Dermis blood vessel endothelial cell (primary cell): ENCODE measurements at regions not wholly inside any gene's neighbourhood (a gene's known extent, or its start where the extent isn't known, plus 50 kb on each side); places are given as distances from the start of the nearest gene placed in this dataset.

Source experiments
- DNase-seq: peaks from one replicate; pipeline ENCODE4 v3.0.0; 2010

- DNase-seq, result no peak
Measured at GRCh38 chr10:106520698-106521097, 643.8 kb downstream of the SORCS1 start.

- no peak for DNase-seq
Measured at GRCh38 chr10:106519376-106520030, 645.0 kb downstream of the SORCS1 start.

GRCh38 chr10:106515206-106515790 is 649.2 kb downstream of the SORCS1 start:
- no peak for DNase-seq

GRCh38 chr10:106513352-106513771 is 651.1 kb downstream of the SORCS1 start:
- DNase-seq, result no peak

- no peak for DNase-seq
Measured at GRCh38 chr10:106511917-106512316, 652.6 kb downstream of the SORCS1 start.

- no peak for DNase-seq
Measured at GRCh38 chr10:106508950-106509349, 655.6 kb downstream of the SORCS1 start.

- DNase-seq, result no peak
Measured at GRCh38 chr10:106506526-106507283, 657.8 kb downstream of the SORCS1 start.

GRCh38 chr10:106504536-106504935 is 660.0 kb downstream of the SORCS1 start:
- no peak for DNase-seq

- DNase-seq, result no peak
Measured at GRCh38 chr10:106502641-106503040, 661.9 kb downstream of the SORCS1 start.

GRCh38 chr10:106500925-106501525 is 663.5 kb downstream of the SORCS1 start:
- no peak for DNase-seq

GRCh38 chr10:106500041-106500924 is 664.2 kb downstream of the SORCS1 start:
- DNase-seq, result no peak

- DNase-seq, result no peak
Measured at GRCh38 chr10:106499448-106499847, 665.1 kb downstream of the SORCS1 start.

- DNase-seq, result no peak
Measured at GRCh38 chr10:106498675-106499074, 665.8 kb downstream of the SORCS1 start.

GRCh38 chr10:106495931-106496330 is 668.6 kb downstream of the SORCS1 start:
- no peak for DNase-seq

- no peak for DNase-seq
Measured at GRCh38 chr10:106493751-106494150, 670.8 kb downstream of the SORCS1 start.

- DNase-seq, result no peak
Measured at GRCh38 chr10:106493226-106493625, 671.3 kb downstream of the SORCS1 start.

GRCh38 chr10:106487726-106488125 is 676.8 kb downstream of the SORCS1 start:
- no peak for DNase-seq

- no peak for DNase-seq
Measured at GRCh38 chr10:106481598-106482275, 682.8 kb downstream of the SORCS1 start.

- DNase-seq, result no peak
Measured at GRCh38 chr10:106479636-106480035, 684.9 kb downstream of the SORCS1 start.

- DNase-seq, result no peak
Measured at GRCh38 chr10:106474876-106475275, 689.6 kb downstream of the SORCS1 start.

- no peak for DNase-seq
Measured at GRCh38 chr10:106473129-106473685, 691.3 kb downstream of the SORCS1 start.

GRCh38 chr10:106467506-106467905 is 697.0 kb downstream of the SORCS1 start:
- no peak for DNase-seq
